PC-9 (cell line): ENCODE measurements at regions not wholly inside any gene's neighbourhood (a gene's known extent, or its start where the extent isn't known, plus 50 kb on each side); places are given as distances from the start of the nearest gene placed in this dataset.
"Not testable (repeated sequence)": the region's sequence is repeated elsewhere in the genome, so short reads cannot be mapped to it uniquely, and the experiment has no call there.

Source experiments
- BruUV-seq: library from RNA; stranded (reverse); fragments of 400-500 nt; replicated peaks from 2 replicates; lab custom pipeline; 2021; lab: Mats Ljungman, UMichigan
- CTCF ChIA-PET: fragments of 300-600 bp; sonication (Branson Sonifier 250); formaldehyde crosslinking; loops from one replicate; lab custom pipeline; 2022; ENCODE audit warnings: antibody characterized with exemption; lab: Charles Lee
- POLR2A ChIA-PET: fragments of 300-600 bp; sonication (Branson Sonifier 250); formaldehyde crosslinking; loops from one replicate; lab custom pipeline; 2022; ENCODE audit warnings: antibody characterized with exemption; ENCODE audit not compliant: unreplicated experiment; lab: Charles Lee
- DNase-seq, 2 experiments: peaks; one replicate each; pipeline versions ENCODE4 v3.0.0 to v3.0.0-alpha.2; 2015 to 2022; ENCODE audit warnings: mixed read lengths in 1 of 2
- H2AFZ ChIP-seq: fragments of 200-600 bp; sonication (generic); 2 replicates; pipeline ENCODE4 v1.8.1; 2017; ENCODE audit warnings: antibody characterized with exemption
- H3F3A ChIP-seq: fragments of 200-600 bp; sonication (generic); 2 replicates; pipeline ENCODE4 v1.8.1; 2017; ENCODE audit warnings: antibody characterized with exemption, mild to moderate bottlenecking, low read depth; ENCODE audit not compliant: insufficient read depth
- H3K27ac ChIP-seq: fragments of 200-600 bp; sonication (generic); 2 replicates; pipeline ENCODE4 v1.6.1; 2016; ENCODE audit warnings: mixed run types
- H3K27me3 ChIP-seq: fragments of 200-600 bp; sonication (generic); 2 replicates; pipeline ENCODE4 v1.6.1; 2016; ENCODE audit warnings: low read depth, mixed run types; ENCODE audit not compliant: insufficient read depth
- H3K36me3 ChIP-seq: fragments of 200-600 bp; sonication (generic); 2 replicates; pipeline ENCODE4 v1.6.1; 2016; ENCODE audit warnings: low read depth, mixed run types
- H3K4me1 ChIP-seq: fragments of 200-600 bp; sonication (generic); replicated peaks from 2 replicates; pipeline ENCODE4 v1.6.1; 2016; ENCODE audit warnings: mixed run types; ENCODE audit not compliant: insufficient read depth
- H3K4me2 ChIP-seq: fragments of 200-600 bp; sonication (generic); 2 replicates; pipeline ENCODE4 v1.6.1; 2017; ENCODE audit warnings: mixed run types
- H3K4me3 ChIP-seq: fragments of 200-600 bp; sonication (generic); 2 replicates; pipeline ENCODE4 v1.6.1; 2016; ENCODE audit warnings: mixed run types
- H3K79me2 ChIP-seq: fragments of 200-600 bp; sonication (generic); 2 replicates; pipeline ENCODE4 v1.6.1; 2017; ENCODE audit warnings: low read depth, mixed run types
- H3K9me2 ChIP-seq: fragments of 200-600 bp; sonication (generic); 2 replicates; pipeline ENCODE4 v1.8.1; 2017; ENCODE audit warnings: mild to moderate bottlenecking; ENCODE audit not compliant: insufficient read depth
- H3K9me3 ChIP-seq: fragments of 200-600 bp; sonication (generic); 2 replicates; pipeline ENCODE4 v1.8.1; 2016; ENCODE audit warnings: low read depth; ENCODE audit not compliant: insufficient read depth
- H4K20me1 ChIP-seq: fragments of 200-600 bp; sonication (generic); 2 replicates; pipeline ENCODE4 v1.8.1; 2017; ENCODE audit not compliant: insufficient read depth
- intact Hi-C: fragments of 100-400 bp; cut with micrococcal nuclease; formaldehyde crosslinking; loops from one replicate; pipeline ENCODE4 v1.10.0; 2022; ENCODE audit not compliant: unreplicated experiment

- H3K9me3 ChIP-seq, H3K4me1 ChIP-seq, H3K4me2 ChIP-seq, DNase-seq, H3K36me3 ChIP-seq, H3K79me2 ChIP-seq, H3K4me3 ChIP-seq, H3K9me2 ChIP-seq, H3F3A ChIP-seq, BruUV-seq, H4K20me1 ChIP-seq, CTCF ChIA-PET, H3K27me3 ChIP-seq, POLR2A ChIA-PET, H2AFZ ChIP-seq, intact Hi-C loops, H3K27ac ChIP-seq: not testable (repeated sequence)
These were observed 104.7 kb downstream of the ARHGAP11B start for GRCh38 chr15:30730633-30731032.

GRCh38 chr15:30732100-30732499 is 106.2 kb downstream of the ARHGAP11B start:
- H4K20me1 ChIP-seq, H3K9me2 ChIP-seq, H3K4me3 ChIP-seq, H3K4me1 ChIP-seq, POLR2A ChIA-PET, H3K36me3 ChIP-seq, H3K79me2 ChIP-seq, CTCF ChIA-PET, H2AFZ ChIP-seq, BruUV-seq, H3K27ac ChIP-seq, intact Hi-C loops, DNase-seq, H3F3A ChIP-seq, H3K4me2 ChIP-seq, H3K9me3 ChIP-seq, H3K27me3 ChIP-seq: not testable (repeated sequence)

DNA sequence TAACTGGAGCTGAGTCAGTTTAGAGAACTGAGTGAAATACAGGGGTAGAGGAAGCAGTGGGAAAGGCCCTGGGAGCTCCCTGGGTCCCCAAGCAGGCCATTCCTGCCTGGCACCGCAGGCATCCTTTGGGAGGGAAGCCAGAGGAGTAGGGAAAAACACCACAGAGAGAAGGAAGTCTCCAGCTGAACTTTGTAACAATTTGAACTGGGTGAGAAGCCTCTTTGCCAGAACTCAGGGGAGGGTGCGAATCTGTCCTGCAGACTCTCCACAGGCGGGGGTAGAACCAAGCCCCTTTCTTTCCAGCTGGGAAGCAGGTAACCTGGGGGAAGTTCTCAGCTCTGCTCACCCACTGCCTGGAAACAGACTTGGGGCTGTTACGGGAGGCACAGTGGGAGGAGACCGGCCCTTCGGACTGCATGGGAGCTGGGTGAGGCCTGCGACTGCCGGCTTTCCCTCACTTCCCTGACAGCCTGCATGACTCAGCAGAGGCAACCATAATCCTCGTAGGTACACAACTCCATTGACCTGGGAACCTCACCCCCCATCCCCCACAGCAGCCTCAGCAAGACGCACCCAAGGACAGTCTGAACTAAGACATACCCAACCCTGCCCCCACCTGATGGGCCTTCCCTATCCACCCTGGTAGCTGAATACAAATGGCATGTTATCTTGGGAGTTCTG is 110.1 kb downstream of the ARHGAP11B start:
- H3K9me3 ChIP-seq, H3K27me3 ChIP-seq, BruUV-seq, H3K9me2 ChIP-seq, DNase-seq, H3K4me2 ChIP-seq, H3K4me1 ChIP-seq, H3K36me3 ChIP-seq, H4K20me1 ChIP-seq, H3K4me3 ChIP-seq, intact Hi-C loops, H3K27ac ChIP-seq, H3K79me2 ChIP-seq, H2AFZ ChIP-seq, CTCF ChIA-PET, POLR2A ChIA-PET, H3F3A ChIP-seq: not testable (repeated sequence)

DNA sequence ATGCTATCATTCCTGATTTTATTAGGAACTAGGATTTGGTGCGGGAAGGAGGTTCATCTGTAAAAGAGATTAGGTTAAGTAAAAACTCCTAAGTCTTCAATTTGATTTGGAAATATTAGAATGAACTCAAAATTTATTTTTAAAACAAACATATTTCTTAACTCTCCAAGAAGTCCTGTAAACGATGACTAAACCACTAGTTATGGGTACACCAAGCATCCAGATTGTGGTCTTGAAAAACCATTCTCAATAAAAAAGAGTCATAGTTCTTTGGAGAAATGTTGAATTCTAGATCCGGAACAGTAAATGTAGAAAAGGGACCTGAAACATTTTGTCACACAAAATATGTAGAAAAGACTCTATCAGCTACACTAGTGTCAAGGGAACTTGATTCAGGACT is 116.9 kb downstream of the ARHGAP11B start:
- H3K79me2 ChIP-seq, H3K4me1 ChIP-seq, H2AFZ ChIP-seq, H3K36me3 ChIP-seq, intact Hi-C loops, H4K20me1 ChIP-seq, H3F3A ChIP-seq, POLR2A ChIA-PET, H3K9me2 ChIP-seq, H3K27ac ChIP-seq, H3K4me2 ChIP-seq, H3K27me3 ChIP-seq, BruUV-seq, H3K9me3 ChIP-seq, H3K4me3 ChIP-seq, CTCF ChIA-PET, DNase-seq: not testable (repeated sequence)

- DNase-seq, H4K20me1 ChIP-seq, H3K79me2 ChIP-seq, H3K36me3 ChIP-seq, H3F3A ChIP-seq, H3K27me3 ChIP-seq, H3K4me3 ChIP-seq, H2AFZ ChIP-seq, intact Hi-C loops, POLR2A ChIA-PET, H3K9me3 ChIP-seq, BruUV-seq, H3K27ac ChIP-seq, H3K4me2 ChIP-seq, H3K4me1 ChIP-seq, CTCF ChIA-PET, H3K9me2 ChIP-seq: not testable (repeated sequence)
These were observed 123.1 kb downstream of the ARHGAP11B start for GRCh38 chr15:30749048-30749447.
